ENCODE measurements at regions not wholly inside any gene's neighbourhood (a gene's known extent, or its start where the extent isn't known, plus 50 kb on each side); places are given as distances from the start of the nearest gene placed in this dataset.

DNA sequence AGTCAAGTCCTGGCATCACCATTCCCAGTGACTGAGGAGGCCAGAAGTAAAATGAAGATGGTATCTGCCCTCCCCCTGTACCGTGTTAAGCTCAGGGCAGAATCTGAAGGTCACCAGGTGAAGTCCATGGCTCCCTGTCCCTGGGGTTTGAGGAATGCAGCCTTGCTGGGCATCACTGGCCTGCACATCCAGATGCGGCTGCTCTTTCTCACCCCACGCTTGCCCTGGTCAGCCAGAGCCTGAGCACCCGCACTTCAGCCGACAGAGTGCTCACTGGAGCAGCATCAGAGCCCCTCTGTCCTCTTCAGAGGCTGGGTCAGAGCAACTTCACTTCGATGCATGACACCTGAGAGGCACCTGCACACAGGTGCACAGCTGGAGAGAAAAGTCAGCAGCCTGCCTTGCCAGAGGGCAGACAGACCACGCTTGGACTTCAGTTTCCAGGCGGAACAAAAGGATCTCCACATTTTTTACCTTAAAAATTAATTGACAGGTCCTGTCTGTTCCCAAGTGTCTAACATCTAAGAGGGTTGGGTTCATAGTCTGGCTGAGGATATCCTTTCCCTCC is 267.3 kb downstream of the ANAPC1 start:
- Histone ChIP-seq H3K27ac (no peak overlapping the region), H3K36me3 (no peaks in the 10 kb centered on the region), H3K4me3 (no peak overlapping the region), H3K27me3 (no peaks in the 10 kb centered on the region), H3K9me3 (no peaks in the 10 kb centered on the region), H3K4me1 (peaks cover 3 to 26% (median 21%) of the 10 kb centered on the region in 3 donors)
- no peak for TF ChIP-seq POLR2A (IDR thresholded peaks at IDR 0.05)
- TF ChIP-seq, protein P1, sequence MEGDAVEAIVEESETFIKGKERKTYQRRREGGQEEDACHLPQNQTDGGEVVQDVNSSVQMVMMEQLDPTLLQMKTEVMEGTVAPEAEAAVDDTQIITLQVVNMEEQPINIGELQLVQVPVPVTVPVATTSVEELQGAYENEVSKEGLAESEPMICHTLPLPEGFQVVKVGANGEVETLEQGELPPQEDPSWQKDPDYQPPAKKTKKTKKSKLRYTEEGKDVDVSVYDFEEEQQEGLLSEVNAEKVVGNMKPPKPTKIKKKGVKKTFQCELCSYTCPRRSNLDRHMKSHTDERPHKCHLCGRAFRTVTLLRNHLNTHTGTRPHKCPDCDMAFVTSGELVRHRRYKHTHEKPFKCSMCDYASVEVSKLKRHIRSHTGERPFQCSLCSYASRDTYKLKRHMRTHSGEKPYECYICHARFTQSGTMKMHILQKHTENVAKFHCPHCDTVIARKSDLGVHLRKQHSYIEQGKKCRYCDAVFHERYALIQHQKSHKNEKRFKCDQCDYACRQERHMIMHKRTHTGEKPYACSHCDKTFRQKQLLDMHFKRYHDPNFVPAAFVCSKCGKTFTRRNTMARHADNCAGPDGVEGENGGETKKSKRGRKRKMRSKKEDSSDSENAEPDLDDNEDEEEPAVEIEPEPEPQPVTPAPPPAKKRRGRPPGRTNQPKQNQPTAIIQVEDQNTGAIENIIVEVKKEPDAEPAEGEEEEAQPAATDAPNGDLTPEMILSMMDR (IDR thresholded peaks at IDR 0.05): no peak
- intact Hi-C loops (cut with DNase I): no loop called here
- DNase-seq: no peak
- WGBS, 2 donors: 88 to 92% methylated on average over 2 to 7 of the region's 8 CpGs

DNA sequence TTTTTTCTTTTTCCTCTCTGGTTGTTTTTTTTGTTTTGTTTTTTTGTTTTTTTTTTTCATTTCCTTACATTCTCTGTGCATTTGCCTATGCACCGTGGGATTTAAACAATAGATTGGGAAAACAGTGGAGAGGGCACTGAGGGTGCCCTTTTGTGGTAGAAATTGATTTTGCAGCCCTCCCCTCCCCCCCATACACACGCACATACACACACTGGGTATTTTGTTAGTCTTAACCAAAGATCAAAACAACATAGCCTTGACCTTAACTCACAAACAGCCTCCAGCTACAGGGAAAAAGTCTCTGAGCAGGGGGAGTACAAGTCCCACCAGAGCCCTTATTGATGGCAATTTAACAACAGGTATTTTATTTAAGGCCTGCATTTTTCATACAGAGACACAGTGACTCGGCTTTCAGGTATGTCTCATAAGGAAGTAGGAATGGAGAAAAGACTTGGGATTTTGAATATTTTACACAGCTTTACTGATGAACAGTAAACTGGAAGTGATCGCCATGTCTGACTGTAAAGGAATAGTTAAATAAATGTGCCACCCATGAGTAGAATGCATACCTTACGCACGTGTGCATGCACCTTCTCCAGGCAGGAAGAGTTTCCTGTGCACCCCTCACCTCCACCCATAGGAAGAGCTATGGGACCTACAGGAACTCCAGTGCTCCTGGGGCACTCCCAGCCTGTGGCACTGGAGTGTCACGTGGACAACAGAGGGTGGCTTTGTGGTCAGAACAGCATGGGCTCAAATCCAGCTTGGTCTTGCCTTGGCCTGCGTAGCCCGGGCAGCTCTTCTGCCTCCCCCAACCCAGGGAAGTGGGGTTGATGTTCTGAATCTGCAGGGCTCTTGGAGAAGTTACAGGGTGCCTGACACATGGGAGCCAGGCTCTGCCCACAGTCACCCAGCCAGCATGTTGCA is 266.4 kb downstream of the ANAPC1 start:
- Histone ChIP-seq H3K27me3 (no peaks in the 10 kb centered on the region), H3K4me3 (no peak overlapping the region), H3K4me1 (peaks cover 3 to 30% (median 21%) of the 10 kb centered on the region in 3 donors), H3K9me3 (no peaks in the 10 kb centered on the region), H3K27ac (peak overlapping the region in 3 of 4 donors; percentile 44 to 74 (median 68)), H3K36me3 (no peaks in the 10 kb centered on the region)
- 61 to 68% methylated on average over 7 to 8 of the region's 9 CpGs for WGBS, 2 donors
- intact Hi-C loops (cut with DNase I): no loop called here
- no peak for DNase-seq
- TF ChIP-seq, protein P1 (IDR thresholded peaks at IDR 0.05): no peak
- no peak for TF ChIP-seq POLR2A (IDR thresholded peaks at IDR 0.05)

DNA sequence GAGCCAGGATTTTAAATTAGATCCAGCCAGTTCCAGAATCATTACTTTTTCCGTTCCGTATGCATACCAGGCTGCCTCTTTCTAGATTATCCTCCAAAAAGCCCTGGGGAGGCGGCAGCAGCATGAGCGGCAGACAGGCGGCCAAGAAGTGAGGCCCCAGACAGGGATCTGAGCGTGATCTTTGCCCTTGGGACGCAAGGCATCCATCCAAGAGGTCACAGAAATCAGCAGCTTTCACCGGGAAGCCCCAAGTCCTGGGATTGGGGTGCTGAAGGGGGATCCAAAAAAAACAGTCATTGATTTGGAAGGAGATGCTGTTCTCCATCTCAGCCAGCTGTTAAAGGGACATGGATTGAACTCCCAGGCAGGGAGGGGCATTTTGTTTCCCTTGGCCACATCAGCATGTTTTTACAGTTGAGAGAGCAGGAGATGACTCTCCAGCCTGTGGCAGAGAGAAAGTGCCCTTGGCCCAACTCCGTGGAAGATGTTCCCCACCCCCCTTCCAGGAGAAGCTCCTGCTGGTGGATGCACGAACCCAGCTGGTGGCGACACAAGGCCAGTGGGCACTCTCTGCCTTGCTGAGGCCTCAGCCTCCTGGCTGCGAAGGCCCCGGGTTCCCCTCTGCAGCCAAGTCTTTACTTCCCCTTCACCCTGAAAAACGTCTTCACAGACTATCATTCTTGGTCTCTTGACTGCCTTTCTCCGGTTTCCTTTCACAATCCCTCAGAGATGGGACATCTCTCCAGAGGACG is 265.6 kb downstream of the ANAPC1 start:
- peak overlapping the region in 3 of 4 donors; percentile 44 to 74 (median 68) for H3K27ac ChIP-seq
- intact Hi-C loops (cut with DNase I): no loop called here
- WGBS, 2 donors: 58 to 61% methylated on average over 15 of the region's 16 CpGs
- peaks cover 6 to 38% (median 21%) of the 10 kb centered on the region in 3 donors for H3K4me1 ChIP-seq
- no peak for TF ChIP-seq POLR2A (IDR thresholded peaks at IDR 0.05)
- TF ChIP-seq, protein P1 (IDR thresholded peaks at IDR 0.05): no peak
- DNase-seq: no peak
- H3K9me3 ChIP-seq: no peaks in the 10 kb centered on the region
- H3K27me3 ChIP-seq: no peaks in the 10 kb centered on the region
- no peaks in the 10 kb centered on the region for H3K36me3 ChIP-seq
- H3K4me3 ChIP-seq: no peak overlapping the region

DNA sequence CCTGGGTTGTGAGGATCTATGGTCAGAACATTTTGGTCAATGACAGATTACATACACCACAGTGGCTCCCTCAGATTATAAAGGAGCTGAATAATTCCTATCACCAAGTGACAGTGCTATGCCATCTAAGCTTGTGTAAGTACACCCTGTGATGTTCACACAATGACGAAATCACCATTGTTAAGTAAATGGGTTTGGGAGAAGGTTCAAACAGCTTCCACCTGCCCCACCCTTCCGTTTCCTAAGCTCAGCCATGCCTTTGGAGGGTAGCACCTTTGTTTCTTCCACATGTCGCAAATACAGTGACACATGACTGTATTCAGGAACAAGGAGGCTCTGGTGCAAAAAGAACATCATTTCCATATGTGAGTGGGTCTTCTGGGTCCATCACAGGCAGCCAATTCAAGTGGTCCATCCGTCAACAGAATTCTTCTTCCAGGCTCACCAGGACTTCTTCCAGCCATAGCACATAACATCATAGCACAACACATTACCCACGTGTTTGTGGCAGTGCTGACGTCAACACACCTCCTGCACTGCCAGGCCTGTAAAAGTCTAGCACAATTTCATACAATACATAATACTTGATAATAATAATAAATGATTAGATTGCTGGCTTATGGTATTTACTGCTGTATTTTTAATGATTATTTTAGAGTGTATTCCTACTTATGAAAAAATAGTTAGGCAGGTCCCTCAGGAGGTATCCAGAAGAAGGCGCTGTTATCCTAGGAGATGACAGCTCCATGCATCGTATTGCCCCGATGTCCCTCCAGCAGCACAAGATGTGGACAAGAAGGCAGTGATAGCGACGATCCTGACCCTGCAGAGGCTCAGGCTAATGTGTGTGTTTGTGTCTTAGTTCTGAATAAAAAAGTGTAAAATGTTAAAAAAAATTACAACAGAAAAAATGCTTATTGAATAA is 264.8 kb downstream of the ANAPC1 start:
- H3K27me3 ChIP-seq: no peaks in the 10 kb centered on the region
- no peak for TF ChIP-seq POLR2A (IDR thresholded peaks at IDR 0.05)
- TF ChIP-seq, protein P1 (IDR thresholded peaks at IDR 0.05): peak in 1 of 6 experiments; percentile 36
- intact Hi-C loops (cut with DNase I): no loop called here

More for the DNA sequence above, 264.8 kb downstream of the ANAPC1 start:
- Histone ChIP-seq H3K36me3 (no peaks in the 10 kb centered on the region), H3K27ac (peak overlapping the region in 3 of 4 donors; percentile 2 to 74 (median 68)), H3K4me3 (no peak overlapping the region), H3K4me1 (peaks cover 12 to 46% (median 21%) of the 10 kb centered on the region in 3 donors), H3K9me3 (no peaks in the 10 kb centered on the region)
- WGBS, 2 donors: 73 to 75% methylated on average over 11 of the region's 11 CpGs
- no peak for DNase-seq

Data from esophagus squamous epithelium (tissue), 5 donors.